GM12878 (cell line): ENCODE measurements at regions not wholly inside any gene's neighbourhood (a gene's known extent, or its start where the extent isn't known, plus 50 kb on each side); places are given as distances from the start of the nearest gene placed in this dataset.
"Not testable (repeated sequence)": the region's sequence is repeated elsewhere in the genome, so short reads cannot be mapped to it uniquely, and the experiment has no call there.

Source experiments
- ATAC-seq: fragments of 200-7000 bp; cut with Tn5 transposase; 3 replicates; pipeline ENCODE4 v1.9.1; 2020; ENCODE audit warnings: mild to moderate bottlenecking, moderate library complexity
- BruUV-seq: library from RNA; stranded (reverse); fragments of 400-500 nt; replicated peaks from 2 replicates; lab custom pipeline; 2021; lab: Mats Ljungman, UMichigan
- CTCF ChIA-PET: fragments of 300-600 bp; sonication (Branson Sonifier 250); formaldehyde crosslinking; extraction: SDS; loops from one replicate; lab custom pipeline; 2021; ENCODE audit warnings: inconsistent platforms; lab: Yijun Ruan, JAX
- POLR2A ChIA-PET: fragments of 350-600 bp; formaldehyde crosslinking; extraction: SDS; loops from one replicate; lab custom pipeline; 2021; ENCODE audit warnings: inconsistent platforms; lab: Charles Lee
- RAD21 ChIA-PET: fragments of 300-600 bp; sonication (Branson Sonifier 250); formaldehyde crosslinking; loops from one replicate; lab custom pipeline; 2023; ENCODE audit warnings: antibody characterized with exemption; ENCODE audit not compliant: unreplicated experiment; lab: Charles Lee
- SMC1A ChIA-PET: fragments of 300-600 bp; sonication (Branson Sonifier 250); formaldehyde crosslinking; loops from one replicate; lab custom pipeline; 2023; ENCODE audit not compliant: unreplicated experiment, uncharacterized antibody; lab: Charles Lee
- DNase-seq: peaks from one replicate; pipeline ENCODE4 v3.0.0-alpha.2; 2011; ENCODE audit warnings: low read depth, low spot score
- FAIRE-seq: peaks from 3 replicates; lab custom pipeline; 2011; peaks lifted over from hg19 to GRCh38; lab: Jason Lieb, UNC
- H2AFZ ChIP-seq: 2 replicates; pipeline ENCODE4 v1.6.0; 2011; ENCODE audit warnings: low read depth, low read length, control low read depth; ENCODE audit not compliant: control insufficient read depth
- H3K27ac ChIP-seq: 2 replicates; pipeline ENCODE4 v1.5.1; 2011; ENCODE audit warnings: control low read depth; ENCODE audit not compliant: control insufficient read depth, insufficient read depth
- H3K27me3 ChIP-seq, 2 experiments: replicated peaks in 1 of 2; 2 replicates each; pipeline versions ENCODE4 v1.6.0 to v1.6.1; 2011; ENCODE audit warnings: low read length in 1 of 2; ENCODE audit not compliant: control insufficient read depth in 2 of 2, insufficient read depth in 2 of 2
- H3K36me3 ChIP-seq, 2 experiments: 2 replicates each; pipeline ENCODE4 v1.5.1; 2011; ENCODE audit warnings: low read length in 1 of 2; ENCODE audit not compliant: control insufficient read depth in 2 of 2, insufficient read depth in 2 of 2
- H3K4me1 ChIP-seq: 2 replicates; pipeline ENCODE4 v1.6.1; 2011; ENCODE audit warnings: mild to moderate bottlenecking, low read length, moderate library complexity, mixed read lengths; ENCODE audit not compliant: control insufficient read depth, insufficient read depth
- H3K4me2 ChIP-seq: 2 replicates; pipeline ENCODE4 v1.6.0; 2011; ENCODE audit warnings: control low read depth; ENCODE audit not compliant: control insufficient read depth, insufficient read depth
- H3K4me3 ChIP-seq: fragments of 200-600 bp; sonication (generic); 2 replicates; pipeline ENCODE4 v1.5.1; 2016
- H3K79me2 ChIP-seq: 2 replicates; pipeline ENCODE4 v1.6.0; 2011; ENCODE audit warnings: low read length; ENCODE audit not compliant: control insufficient read depth, insufficient read depth
- H3K9ac ChIP-seq: 2 replicates; pipeline ENCODE4 v1.8.0; 2011; ENCODE audit warnings: low read length, control low read depth, mixed read lengths; ENCODE audit not compliant: control insufficient read depth, insufficient read depth
- H3K9me3 ChIP-seq: replicated peaks from 3 replicates; pipeline ENCODE4 v1.5.1; 2011; ENCODE audit warnings: mild to moderate bottlenecking, low read length; ENCODE audit not compliant: control insufficient read depth, insufficient read depth
- H4K20me1 ChIP-seq: 2 replicates; pipeline ENCODE4 v1.6.0; 2011; ENCODE audit not compliant: control insufficient read depth, insufficient read depth
- WGBS: methylation state at CpG from one replicate; pipeline ENCODE4 v1.1.6; 2016; ENCODE audit warnings: low lambda C conversion rate; ENCODE audit not compliant: insufficient replicate concordance, insufficient coverage; ENCODE audit errors: missing lambda C conversion rate; 5-methylcytosine and 5-hydroxymethylcytosine counted together
- in situ Hi-C: fragments of 300-500 bp; cut with MboI; formaldehyde crosslinking; loops from 9 replicates; pipeline ENCODE4 v1.14.3; 2018; ENCODE audit warnings: mixed read lengths
- intact Hi-C: fragments of 100-400 bp; cut with micrococcal nuclease; formaldehyde crosslinking; loops from one replicate; pipeline ENCODE4 v1.14.2; 2022; ENCODE audit not compliant: unreplicated experiment

DNA sequence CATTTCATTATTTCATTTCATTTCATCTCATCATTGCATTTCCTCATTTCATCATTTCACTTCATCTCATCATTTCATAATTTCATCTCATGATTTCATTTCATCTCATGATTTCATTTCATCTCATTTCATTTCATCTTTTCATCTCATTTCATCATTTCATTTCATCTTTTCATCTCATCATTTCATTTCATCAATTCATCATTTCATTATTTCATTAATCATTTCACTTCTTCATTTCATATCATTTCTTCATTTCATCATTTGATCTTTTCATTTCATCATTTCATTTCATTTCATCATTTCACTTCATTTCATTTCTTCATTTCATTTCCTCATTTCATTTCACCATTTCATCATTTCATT, 176.8 kb downstream of the ZNF92 start:
- H3K4me1 ChIP-seq, intact Hi-C loops, SMC1A ChIA-PET, H3K4me2 ChIP-seq, H3K9ac ChIP-seq, POLR2A ChIA-PET, RAD21 ChIA-PET, in situ Hi-C loops, H3K9me3 ChIP-seq, H3K4me3 ChIP-seq, CTCF ChIA-PET, ATAC-seq, H4K20me1 ChIP-seq, BruUV-seq, H3K36me3 ChIP-seq, H3K27me3 ChIP-seq, DNase-seq, H2AFZ ChIP-seq, FAIRE-seq, H3K27ac ChIP-seq, H3K79me2 ChIP-seq: not testable (repeated sequence)

DNA sequence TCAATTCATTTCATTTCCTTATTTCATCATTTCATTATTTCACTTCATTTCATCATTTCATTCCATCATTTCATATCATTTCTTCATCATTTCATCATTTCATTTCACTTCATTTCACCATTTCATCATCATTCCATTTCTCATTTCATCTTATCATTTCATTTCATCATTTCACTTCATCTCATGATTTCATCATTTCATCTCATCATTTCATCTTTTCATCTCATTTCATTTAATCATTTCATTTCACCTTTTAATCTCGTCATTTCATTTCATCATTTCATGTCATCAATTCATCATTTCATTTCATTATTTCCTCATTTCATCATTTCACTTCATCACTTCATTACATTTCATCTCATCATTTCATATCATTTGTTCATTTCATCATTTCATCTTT, 177.4 kb downstream of the ZNF92 start:
- H3K27me3 ChIP-seq, H3K9ac ChIP-seq, in situ Hi-C loops, H3K9me3 ChIP-seq, H3K4me2 ChIP-seq, SMC1A ChIA-PET, CTCF ChIA-PET, BruUV-seq, ATAC-seq, FAIRE-seq, H4K20me1 ChIP-seq, H3K4me1 ChIP-seq, H3K27ac ChIP-seq, RAD21 ChIA-PET, H3K36me3 ChIP-seq, H3K79me2 ChIP-seq, intact Hi-C loops, H3K4me3 ChIP-seq, POLR2A ChIA-PET, DNase-seq, H2AFZ ChIP-seq: not testable (repeated sequence)
- WGBS, result no CpG with 5 or more reads among the region's 1 CpG

DNA sequence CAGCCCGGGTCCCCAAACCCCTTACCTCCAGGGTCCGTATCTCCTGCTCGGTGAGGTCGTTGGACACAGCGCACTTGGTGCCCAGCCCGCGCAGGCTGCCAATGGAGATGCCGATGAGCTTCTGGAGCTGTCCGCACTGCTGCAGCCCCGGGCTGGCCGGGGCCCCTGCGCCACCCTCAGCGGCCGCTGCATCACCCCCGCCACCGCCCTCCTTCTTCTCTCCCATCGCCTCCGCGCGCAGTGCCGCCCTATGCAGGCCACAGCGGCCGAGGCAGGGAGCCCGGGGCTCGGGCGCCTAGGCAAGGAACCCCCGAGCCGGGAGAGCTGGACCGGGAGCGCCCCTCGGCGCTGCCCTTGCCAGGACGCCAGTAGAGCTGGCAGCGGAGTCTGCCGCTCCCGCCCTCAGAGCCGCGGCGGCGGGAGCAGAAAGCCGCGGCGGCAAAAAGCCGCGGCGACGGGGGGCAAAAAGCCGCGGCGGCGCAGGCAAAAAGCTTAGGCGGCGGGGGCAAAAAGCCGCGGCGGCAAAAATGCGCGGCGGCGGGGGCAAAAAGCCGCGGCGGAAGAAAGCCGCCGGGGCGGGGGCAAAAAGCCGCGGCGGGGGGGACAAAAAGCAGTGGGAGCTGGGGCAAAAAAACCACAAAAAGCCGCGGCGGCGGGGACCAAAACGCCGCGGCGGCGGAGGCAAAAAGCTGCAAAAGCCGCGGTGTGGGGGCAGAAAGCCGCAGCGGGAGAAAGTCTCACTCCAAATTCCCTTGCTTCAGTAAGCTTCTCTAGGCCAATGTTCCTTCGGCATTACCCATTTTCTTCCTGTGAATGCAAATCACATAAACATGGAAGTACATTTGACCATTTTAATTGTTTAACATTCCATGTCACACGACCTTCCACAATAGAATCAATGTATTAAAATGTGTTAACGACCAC, 181.2 kb downstream of the ZNF92 start:
- FAIRE-seq, CTCF ChIA-PET, H3K79me2 ChIP-seq, RAD21 ChIA-PET, BruUV-seq, H3K9me3 ChIP-seq, H3K9ac ChIP-seq, H2AFZ ChIP-seq, POLR2A ChIA-PET, ATAC-seq, in situ Hi-C loops, DNase-seq, H3K4me1 ChIP-seq, intact Hi-C loops, H3K36me3 ChIP-seq, H3K4me3 ChIP-seq, H3K4me2 ChIP-seq, H4K20me1 ChIP-seq, SMC1A ChIA-PET, H3K27me3 ChIP-seq, H3K27ac ChIP-seq: not testable (repeated sequence)
- WGBS, result no CpG with 5 or more reads among the region's 85 CpGs

DNA sequence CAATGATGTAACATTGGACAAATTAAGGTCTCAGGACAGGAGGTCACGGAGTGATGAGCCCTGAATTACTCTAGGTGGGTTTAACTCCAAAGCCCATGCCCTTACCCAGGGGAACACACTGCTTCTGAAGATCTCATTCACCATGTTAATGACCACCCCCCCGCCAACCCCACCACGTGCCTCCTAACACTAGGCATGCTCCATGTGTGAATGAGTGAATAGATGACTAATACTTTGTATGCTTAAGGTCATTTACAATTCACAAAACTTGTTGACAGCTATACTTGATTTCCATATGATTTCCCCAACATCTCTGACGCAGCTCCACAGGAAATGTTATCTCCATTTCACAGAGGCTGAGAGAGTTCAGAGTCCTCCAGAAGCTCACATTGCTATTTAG, 184.9 kb downstream of the ZNF92 start:
- RAD21 ChIA-PET, ATAC-seq: not testable (repeated sequence)

More for the DNA sequence above, 184.9 kb downstream of the ZNF92 start:
- H3K36me3 ChIP-seq, H4K20me1 ChIP-seq, POLR2A ChIA-PET, BruUV-seq, H2AFZ ChIP-seq, DNase-seq, H3K79me2 ChIP-seq, SMC1A ChIA-PET, H3K4me3 ChIP-seq, H3K27me3 ChIP-seq, H3K4me2 ChIP-seq, H3K9me3 ChIP-seq, in situ Hi-C loops, FAIRE-seq, CTCF ChIA-PET, H3K9ac ChIP-seq, H3K4me1 ChIP-seq, H3K27ac ChIP-seq, intact Hi-C loops: not testable (repeated sequence)
- WGBS, result 100% methylated on average over 1 of the region's 4 CpGs
